ENCODE measurements at regions not wholly inside any gene's neighbourhood (a gene's known extent, or its start where the extent isn't known, plus 50 kb on each side); places are given as distances from the start of the nearest gene placed in this dataset.
"Not testable (repeated sequence)": the region's sequence is repeated elsewhere in the genome, so short reads cannot be mapped to it uniquely, and the experiment has no call there.

DNA sequence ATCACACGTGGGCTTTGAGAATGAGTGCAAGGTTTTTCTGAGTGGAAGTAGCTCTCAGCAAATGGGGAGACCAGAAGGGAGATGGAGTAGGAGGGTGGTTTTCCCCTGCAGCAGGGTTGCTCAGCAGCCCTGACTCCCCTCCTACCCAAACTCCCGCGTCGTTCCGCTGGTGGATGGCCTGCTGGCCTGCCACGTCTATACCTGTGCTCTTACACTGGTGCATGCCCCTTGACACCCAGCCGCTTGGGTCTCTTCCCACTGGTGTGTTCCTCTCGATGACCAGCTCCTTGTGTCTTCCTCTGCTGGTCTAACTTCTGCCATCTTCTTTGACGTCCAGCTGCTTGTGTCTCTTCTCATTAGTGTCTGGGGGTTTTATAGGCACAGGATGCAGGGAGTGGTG lies 1797.9 kb downstream of the NCAM2 start:
- Histone ChIP-seq H3K9ac (ENCODE audit: low read depth in 2 of 2, low read length in 2 of 2) (no peak overlapping the region), H3K36me3 (no peaks in the 10 kb centered on the region), H3K4me3 (no peak overlapping the region), H3K27me3 (no peaks in the 10 kb centered on the region), H3K4me1 (no peaks in the 10 kb centered on the region), H3K27ac (no peak overlapping the region), H3K9me3 (no peaks in the 10 kb centered on the region)
- TF ChIP-seq, protein P1, sequence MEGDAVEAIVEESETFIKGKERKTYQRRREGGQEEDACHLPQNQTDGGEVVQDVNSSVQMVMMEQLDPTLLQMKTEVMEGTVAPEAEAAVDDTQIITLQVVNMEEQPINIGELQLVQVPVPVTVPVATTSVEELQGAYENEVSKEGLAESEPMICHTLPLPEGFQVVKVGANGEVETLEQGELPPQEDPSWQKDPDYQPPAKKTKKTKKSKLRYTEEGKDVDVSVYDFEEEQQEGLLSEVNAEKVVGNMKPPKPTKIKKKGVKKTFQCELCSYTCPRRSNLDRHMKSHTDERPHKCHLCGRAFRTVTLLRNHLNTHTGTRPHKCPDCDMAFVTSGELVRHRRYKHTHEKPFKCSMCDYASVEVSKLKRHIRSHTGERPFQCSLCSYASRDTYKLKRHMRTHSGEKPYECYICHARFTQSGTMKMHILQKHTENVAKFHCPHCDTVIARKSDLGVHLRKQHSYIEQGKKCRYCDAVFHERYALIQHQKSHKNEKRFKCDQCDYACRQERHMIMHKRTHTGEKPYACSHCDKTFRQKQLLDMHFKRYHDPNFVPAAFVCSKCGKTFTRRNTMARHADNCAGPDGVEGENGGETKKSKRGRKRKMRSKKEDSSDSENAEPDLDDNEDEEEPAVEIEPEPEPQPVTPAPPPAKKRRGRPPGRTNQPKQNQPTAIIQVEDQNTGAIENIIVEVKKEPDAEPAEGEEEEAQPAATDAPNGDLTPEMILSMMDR (IDR thresholded peaks at IDR 0.05) = no peak
- intact Hi-C loops (cut with DNase I) = no loop called here
- no peak for DNase-seq

DNA sequence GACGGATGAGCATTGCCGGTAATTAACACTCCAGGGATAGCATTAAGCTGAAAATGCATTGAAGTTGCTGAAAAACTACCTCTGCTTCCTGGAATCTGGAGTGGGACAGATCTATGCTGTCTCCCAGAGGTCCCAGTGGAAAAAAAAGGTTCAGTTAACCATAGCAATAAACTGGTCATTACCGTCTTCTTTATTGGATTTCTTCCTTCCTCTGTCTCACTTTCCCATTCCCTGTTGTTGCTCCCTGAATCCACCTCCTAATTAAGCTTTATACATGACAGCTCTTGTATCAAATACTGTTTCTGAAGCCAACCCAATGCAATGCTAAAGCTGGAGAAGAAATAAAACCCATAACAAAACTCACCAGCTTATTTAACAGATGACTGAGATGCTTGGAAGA lies 1805.9 kb downstream of the NCAM2 start:
- Histone ChIP-seq H3K27ac (no peak overlapping the region), H3K4me3 (no peak overlapping the region), H3K9ac (ENCODE audit: low read depth in 2 of 2, low read length in 2 of 2) (no peak overlapping the region), H3K36me3 (no peaks in the 10 kb centered on the region), H3K27me3 (no peaks in the 10 kb centered on the region), H3K9me3 (no peaks in the 10 kb centered on the region), H3K4me1 (no peaks in the 10 kb centered on the region)
- intact Hi-C loops (cut with DNase I) = no loop called here
- no peak for DNase-seq
- TF ChIP-seq, protein P1 (IDR thresholded peaks at IDR 0.05) = no peak

DNA sequence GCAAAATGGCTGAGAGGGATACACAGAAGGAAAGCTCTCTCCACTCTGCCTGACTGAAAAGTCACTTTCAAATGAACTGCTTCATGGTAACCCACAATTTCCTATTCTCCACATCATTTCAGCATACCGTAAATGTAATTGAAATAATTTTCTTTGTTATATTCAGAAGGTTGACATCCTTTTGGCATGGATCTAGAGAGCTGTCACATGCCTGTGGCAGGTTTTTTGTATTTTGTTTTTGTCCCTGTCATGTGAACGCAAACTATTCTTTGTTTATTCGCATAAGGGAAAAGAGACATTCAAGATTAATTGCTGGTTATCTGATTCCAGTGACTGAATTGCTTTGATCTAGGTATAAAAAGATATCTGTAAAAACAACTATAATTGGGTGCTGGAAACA lies 1808.1 kb downstream of the NCAM2 start:
- Histone ChIP-seq H3K27me3 (no peaks in the 10 kb centered on the region), H3K9me3 (no peaks in the 10 kb centered on the region), H3K27ac (no peak overlapping the region), H3K4me1 (no peaks in the 10 kb centered on the region), H3K36me3 (no peaks in the 10 kb centered on the region), H3K4me3 (no peak overlapping the region), H3K9ac (ENCODE audit: low read depth in 2 of 2, low read length in 2 of 2) (no peak overlapping the region)
- DNase-seq = no peak
- intact Hi-C loops (cut with DNase I) = no loop called here
- TF ChIP-seq, protein P1 (IDR thresholded peaks at IDR 0.05) = no peak

DNA sequence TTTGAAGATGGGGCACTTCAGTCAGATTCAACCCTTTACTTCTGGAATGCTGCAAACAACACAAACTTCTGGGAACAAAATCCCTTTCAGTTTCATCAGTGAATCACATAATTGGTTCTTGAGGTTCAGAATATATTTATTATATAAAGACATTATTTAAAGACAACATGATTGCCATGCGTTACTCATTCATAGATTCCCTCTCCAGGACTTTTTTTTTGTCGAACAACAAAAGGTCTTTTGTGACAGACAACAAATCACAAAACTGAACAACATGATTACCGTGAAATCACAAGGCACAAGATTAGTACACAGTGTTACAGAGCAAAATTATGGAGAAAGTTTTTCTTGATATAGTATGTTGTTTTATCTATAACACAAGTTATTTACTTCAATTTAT lies 1815.0 kb downstream of the NCAM2 start:
- H3K27ac ChIP-seq = no peak overlapping the region
- H3K9me3 ChIP-seq = no peaks in the 10 kb centered on the region
- no peaks in the 10 kb centered on the region for H3K36me3 ChIP-seq
- no peak for DNase-seq
- no peak overlapping the region for H3K4me3 ChIP-seq
- TF ChIP-seq, protein P1 (IDR thresholded peaks at IDR 0.05) = no peak
- no peak overlapping the region for H3K9ac ChIP-seq (ENCODE audit: low read depth in 2 of 2, low read length in 2 of 2)
- H3K27me3 ChIP-seq = no peaks in the 10 kb centered on the region
- H3K4me1 ChIP-seq = no peaks in the 10 kb centered on the region
- intact Hi-C loops (cut with DNase I) = no loop called here

DNA sequence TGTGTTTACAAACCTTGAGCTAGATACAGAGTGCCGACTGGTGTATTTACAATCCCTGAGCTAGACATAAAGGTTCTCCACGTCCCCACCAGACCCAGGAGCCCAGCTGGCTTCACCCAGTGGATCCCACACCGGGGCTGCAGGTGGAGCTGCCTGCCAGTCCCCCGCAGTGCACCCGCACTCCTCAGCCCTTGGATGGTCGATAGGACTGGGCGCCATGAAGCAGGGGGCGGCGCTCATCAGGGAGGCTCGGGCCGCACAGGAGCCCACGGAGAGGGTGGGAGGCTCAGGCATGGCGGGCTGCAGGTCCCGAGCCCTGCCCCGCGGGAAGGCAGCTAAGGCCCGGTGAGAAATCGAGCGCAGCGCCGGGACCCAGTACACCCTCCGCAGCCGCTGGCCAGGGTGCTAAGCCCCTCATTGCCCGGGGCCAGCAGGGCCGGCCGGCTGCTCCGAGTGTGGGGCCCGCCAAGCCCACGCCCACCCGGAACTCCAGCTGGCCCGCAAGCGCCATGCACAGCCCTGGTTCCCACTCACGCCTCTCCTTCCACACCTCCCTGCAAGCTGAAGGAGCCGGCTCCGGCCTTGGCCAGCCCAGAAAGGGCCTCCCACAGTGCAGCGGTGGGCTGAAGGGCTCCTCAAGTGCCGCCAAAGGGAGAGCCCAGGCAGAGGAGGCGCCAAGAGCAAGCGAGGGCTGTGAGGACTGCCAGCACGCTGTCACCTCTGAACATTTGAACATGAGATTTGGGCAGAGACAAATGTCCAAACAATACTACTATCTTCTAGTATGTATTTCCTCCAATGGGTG lies 1820.7 kb downstream of the NCAM2 start:
- H3K27ac ChIP-seq; DNase-seq; H3K9me3 ChIP-seq; H3K4me1 ChIP-seq; intact Hi-C loops (cut with DNase I); H3K9ac ChIP-seq (ENCODE audit: low read depth in 2 of 2, low read length in 2 of 2); H3K27me3 ChIP-seq; H3K36me3 ChIP-seq; H3K4me3 ChIP-seq: not testable (repeated sequence)

DNA sequence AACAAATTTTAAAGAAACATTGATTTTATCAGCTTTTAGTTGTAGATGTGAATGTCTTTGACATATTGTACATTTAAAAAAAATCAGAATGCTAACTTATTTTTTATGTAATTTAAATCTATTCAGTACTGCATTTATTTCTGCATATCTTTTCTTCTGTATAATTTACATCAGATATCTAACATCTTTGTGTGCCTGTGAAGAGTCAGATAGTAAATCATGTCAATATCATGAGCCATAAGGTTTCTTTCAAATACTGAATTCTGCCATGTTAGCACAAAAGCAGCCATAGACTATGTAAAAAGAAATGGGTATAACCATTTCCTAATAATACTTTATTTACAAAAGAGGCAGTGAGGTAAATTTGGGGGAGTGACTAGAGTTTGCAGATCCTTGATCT lies 1829.2 kb downstream of the NCAM2 start:
- TF ChIP-seq, protein P1 (IDR thresholded peaks at IDR 0.05) = no peak
- intact Hi-C loops (cut with DNase I) = no loop called here
- DNase-seq = no peak
- no peak overlapping the region for H3K27ac ChIP-seq
- H3K4me1 ChIP-seq = no peaks in the 10 kb centered on the region
- no peaks in the 10 kb centered on the region for H3K9me3 ChIP-seq
- no peaks in the 10 kb centered on the region for H3K27me3 ChIP-seq
- no peaks in the 10 kb centered on the region for H3K36me3 ChIP-seq
- no peak overlapping the region for H3K4me3 ChIP-seq
- H3K9ac ChIP-seq (ENCODE audit: low read depth in 2 of 2, low read length in 2 of 2) = no peak overlapping the region
